GM18858 (cell line): ENCODE measurements at regions not wholly inside any gene's neighbourhood (a gene's known extent, or its start where the extent isn't known, plus 50 kb on each side); places are given as distances from the start of the nearest gene placed in this dataset.

Source experiments
- ATAC-seq: cut with Tn5 transposase; IDR thresholded peaks from one replicate; pipeline ENCODE4 v1.9.1; 2021; ENCODE audit not compliant: unreplicated experiment

DNA sequence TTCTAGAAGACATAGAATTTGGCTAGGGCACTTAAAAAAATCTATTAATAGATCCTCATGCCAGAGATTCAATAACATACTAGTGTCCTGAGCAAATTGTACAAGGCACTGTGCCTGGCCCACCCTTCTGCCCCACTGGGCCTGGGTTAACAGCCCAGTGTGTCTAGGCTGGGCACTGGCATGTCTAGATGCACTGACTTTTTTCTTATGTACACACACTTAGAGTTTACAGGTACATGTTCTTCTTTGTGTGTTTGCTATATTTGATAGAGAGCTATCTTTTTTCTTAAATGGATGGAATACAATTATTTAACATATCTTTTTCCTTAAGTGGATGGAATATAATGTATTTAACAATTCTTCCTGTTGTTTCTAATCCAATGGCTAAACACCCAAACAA is 241.5 kb downstream of the AUH start:
- no peak for ATAC-seq

DNA sequence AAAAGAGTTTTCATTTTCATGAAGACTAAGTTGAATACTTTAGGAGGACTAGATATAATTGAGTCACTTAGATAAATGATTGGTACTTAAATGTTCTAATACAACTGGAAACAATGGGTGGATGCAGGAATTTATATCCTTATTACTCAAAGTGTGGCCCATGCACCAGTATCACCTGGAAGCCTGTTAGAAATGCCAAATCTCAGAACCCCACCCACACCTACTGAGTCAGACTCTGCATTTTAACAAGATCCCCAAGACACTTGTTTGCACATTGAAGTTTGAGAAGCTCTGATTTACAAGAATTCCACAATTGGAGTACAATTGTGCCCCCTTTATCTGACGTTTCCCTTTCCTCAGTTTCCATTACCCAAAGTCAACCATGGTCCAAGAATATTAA is 239.0 kb downstream of the AUH start:
- no peak for ATAC-seq

DNA sequence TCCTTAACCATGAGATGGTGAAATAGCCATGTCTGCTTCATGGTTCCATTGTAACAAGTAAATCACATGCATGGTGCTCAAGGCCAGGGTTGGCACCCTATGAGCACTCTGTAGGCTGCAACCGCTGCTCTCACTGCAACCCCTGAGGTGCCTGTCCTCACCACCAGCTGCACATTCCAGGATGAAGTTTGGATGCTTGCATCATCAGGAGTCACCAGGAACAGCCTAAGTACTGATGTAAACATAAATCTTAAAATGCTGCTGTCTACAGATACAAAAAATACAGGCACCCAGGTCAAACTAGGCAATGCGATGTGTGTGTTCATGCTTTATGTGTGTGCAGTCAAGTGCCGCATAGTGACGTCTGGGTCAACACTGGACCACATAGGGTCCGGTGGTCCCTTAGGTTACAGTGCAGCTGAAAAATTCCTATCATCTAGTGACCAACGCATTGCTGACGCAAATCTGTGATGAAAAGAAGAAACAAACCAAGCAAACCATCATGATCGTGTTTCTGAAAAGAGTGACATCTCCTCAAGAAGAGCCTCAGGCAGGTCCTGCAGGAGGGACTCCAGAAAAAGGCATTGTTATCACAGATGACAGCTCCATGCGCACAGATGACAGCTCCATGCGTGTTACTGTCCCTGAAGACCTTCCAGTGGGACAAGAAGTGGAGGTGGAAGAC is 234.8 kb downstream of the AUH start:
- ATAC-seq, result no peak

DNA sequence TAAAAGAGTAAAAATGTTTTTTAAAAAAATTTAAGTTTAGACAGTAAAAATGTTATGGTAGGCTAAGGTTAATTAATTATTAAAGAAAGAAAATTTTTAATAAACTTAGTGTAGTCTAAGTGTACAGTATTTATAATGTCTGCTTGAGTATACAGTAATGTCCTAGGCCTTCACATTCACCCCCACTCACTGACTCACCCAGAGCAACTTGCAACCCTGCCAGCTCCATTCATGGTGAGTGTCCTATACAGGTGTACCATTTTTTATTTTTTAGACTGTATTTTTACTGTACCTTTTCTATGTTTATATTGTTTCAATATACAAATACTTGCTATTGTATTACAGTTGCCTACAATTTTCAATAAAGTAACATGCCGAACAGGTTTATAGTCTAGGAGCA is 234.1 kb downstream of the AUH start:
- no peak for ATAC-seq

DNA sequence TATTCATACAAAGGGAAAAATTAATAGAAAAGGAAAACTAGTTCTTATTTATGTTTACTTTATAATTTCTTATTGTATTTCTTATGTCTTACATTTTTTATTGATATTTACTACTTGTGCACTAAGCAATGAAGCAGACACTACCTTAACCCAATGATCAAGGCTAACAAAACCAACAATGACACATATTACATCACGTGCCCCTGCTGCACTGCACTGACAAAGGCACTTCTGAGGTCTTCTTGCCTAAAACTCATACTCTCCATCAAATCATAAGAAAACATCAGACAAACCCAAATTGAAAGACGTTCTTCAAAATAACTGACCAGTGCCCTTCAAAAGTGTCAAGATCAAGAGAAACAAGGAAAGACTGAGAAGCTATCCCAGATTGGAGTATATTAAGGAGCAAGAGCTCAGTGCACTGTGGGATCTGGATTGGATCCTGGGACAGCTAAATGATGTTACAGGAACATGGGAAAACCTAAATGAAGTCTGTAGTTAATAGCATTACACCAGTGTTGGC is 230.9 kb downstream of the AUH start:
- ATAC-seq, result no peak

DNA sequence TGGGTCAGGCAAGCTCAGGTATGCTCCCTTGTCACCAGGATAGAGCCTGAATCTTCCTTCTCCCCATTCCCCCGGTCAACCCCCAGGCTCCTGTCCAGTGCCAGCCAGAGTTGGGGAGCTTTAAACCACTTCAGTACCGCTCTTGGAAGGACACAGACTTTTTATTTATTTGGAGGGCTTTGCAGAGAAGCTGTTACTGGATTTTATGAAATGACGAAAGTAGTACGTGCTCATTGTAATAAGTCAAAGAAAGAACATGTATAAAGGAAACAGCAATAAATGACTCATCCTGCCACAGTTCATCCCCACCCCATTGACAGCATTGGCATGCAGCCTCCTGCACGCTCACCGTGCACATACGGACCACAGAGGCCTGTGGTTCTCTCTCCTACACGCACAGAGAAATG is 230.3 kb downstream of the AUH start:
- no peak for ATAC-seq

DNA sequence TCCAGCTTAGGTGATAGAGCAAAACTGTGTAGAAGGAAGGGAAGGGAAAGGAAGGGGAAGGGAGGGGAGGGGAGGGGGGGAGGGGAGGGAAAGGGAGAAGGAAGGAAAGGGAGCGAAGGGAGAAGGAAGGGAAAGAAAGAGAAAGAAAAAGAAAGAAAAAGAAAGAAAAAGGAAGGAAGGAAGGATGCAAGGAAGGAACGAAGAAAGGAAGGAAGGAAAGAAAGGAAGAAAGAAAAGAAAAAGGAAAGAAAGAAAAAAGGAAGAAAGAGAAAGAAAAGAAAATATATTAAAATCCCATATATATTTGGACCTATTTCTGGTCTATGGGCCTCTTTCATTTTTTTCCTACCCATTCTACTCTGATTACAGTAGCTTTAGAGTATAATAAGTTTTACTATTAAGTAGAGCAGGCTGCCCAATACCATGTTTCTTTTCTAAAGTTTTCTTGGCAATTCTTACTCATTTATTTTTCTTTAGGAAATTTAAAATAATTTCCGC is 229.1 kb downstream of the AUH start:
- no peak for ATAC-seq

DNA sequence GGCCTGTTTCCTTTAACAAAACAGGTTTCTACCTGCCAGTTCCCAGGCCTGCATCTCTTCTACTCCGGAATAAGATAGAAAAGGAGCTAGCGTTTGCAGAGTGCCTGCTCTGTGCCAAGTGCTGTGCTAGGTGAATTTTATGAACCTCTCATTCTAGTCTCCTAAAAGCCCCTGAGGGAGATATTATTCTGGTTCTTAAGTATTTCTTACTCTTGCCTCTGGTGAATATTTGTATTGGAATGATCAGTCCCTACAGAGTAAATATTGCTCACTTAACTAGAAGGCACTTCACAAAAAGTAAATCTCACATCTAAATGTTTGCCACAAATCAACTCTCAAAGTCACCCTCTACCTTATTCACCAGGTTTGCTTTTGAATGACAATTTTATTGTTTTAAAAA is 227.1 kb downstream of the AUH start:
- no peak for ATAC-seq

DNA sequence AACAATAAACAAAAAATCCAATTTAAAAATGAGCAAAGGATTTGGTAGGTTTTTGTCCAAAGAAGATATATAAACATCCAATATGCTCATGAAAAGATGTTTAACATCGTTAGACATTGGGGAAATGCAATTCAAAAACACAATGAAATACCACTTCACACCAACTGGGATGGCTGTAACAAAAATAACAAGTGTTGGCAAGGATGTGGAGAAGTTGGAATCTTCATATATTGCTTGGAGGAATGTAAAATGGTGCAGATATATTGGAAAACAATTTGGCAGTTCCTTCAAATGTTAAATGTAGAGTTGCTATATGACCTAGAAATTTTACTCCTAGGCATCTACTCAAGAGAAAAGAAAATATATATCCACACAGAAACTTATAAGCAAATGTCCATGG is 224.3 kb downstream of the AUH start:
- no peak for ATAC-seq

DNA sequence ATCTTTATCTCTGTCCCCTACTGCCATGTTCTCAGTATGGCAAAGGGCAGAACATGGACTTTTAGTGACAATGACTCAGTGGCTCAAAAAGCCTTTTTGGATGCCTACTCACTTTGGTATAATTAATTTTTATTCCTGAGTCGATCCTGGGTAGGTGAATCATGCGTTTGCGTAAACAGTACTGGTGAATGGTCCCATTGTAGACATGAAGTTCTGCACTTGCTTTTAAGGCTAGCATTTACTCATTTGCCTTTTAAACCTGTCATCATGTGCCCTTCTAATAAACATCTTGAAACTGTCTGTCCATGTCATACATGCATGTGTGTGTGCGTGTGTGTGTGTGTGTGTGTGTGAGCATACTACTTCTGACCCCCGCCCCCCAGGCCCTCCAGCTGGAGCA is 223.0 kb downstream of the AUH start:
- ATAC-seq, result no peak

DNA sequence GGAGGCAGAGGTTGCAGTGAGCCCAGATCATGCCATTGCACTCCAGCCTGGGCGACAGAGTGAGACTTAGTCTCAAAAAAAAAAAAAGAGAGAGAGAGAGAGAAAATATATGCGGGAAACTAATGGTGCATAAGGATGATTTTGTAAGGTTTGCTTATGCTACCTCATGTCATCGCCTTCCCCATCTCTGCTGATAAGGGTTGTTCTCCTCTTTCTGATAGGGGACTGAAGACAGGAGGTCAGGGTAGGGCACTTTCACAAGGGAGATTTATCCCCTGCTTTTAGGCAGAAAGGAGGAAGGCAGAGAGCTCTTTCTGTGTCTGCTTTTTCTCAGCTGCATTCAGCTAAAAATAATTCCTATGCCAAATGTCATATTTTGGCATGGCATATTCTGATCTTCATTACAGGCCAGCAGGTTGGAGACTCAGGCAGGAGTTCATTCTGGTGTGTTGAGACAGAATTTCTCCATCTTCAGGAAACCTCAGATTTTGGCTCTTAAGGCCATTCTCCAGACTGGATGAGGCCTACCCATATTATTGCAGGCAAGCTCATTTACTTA is 220.2 kb downstream of the AUH start:
- ATAC-seq, result no peak

DNA sequence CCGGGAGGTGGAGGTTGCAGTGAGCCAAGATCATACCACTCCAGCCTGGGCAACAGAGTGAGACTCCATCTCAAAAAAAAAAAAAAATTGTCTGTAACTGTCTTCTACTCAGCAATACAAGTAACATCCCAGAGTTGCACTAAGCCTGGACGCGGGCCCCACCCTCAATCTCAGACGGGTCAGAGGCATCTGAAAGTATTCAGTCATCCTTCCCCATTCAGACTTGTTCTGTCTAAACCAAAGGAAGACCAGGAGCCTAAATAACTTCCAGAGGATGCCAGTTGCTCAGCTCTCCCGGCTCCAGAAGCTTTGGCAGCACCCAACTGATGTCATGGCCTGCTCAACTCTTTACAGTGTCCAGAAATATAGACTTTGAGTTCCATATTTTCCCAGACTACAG is 218.6 kb downstream of the AUH start:
- no peak for ATAC-seq

DNA sequence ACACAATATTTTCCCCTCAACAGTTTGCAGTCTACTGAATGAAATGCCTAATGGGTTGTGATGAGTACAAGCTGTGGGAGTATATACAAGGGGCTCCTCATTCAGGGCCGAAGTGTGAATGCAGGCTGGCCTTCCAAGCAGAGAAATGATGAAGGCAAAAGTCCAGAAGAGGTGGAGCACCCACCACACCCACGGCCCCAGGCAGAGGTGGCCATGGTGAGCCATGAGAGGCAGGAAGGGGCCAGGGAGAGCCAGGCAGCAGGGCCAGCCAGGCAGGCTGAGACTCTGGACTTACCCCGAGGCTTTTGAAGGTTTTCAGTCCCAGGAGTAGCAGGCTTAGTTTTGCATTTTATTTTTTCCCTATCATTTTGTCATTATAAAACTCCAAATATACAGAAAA is 218.1 kb downstream of the AUH start:
- no peak for ATAC-seq

DNA sequence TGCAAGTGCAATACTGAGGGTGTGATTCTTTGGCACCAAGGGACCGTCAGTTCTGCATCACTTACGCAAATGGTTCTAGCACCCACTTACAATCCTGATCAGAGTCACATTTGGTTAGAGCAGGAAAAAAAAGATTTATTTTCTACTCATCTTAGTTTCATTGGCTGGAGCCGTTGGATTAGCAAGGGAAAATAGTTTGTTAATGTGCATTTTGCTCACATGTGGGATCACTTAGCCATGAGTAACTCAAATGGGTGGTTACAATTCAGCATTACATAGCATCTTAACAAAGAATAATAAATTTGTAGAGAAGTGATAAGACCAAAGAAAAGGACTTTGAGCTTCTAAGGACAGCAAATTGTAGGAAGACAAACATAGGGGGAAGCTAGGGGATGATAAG is 216.9 kb downstream of the AUH start:
- no peak for ATAC-seq

DNA sequence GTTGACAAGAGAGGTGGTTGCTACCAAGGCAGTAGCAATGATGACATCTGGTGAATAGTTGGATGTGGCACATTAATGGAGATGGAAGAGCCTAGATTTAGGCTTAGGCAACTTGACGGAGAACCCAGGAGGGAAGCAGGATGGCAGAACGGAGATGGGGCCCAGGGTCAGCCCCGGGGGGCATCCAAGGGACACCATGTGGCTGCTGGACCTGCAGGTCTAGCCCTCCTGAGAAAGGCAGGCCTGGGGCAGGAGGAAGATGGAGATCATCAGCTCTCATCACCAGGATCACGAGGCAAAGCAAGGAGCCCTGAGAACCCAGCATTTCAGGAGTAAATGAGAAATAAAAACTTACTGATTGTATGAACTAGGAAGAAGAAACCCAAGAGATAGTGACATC is 216.2 kb downstream of the AUH start:
- ATAC-seq, result no peak

DNA sequence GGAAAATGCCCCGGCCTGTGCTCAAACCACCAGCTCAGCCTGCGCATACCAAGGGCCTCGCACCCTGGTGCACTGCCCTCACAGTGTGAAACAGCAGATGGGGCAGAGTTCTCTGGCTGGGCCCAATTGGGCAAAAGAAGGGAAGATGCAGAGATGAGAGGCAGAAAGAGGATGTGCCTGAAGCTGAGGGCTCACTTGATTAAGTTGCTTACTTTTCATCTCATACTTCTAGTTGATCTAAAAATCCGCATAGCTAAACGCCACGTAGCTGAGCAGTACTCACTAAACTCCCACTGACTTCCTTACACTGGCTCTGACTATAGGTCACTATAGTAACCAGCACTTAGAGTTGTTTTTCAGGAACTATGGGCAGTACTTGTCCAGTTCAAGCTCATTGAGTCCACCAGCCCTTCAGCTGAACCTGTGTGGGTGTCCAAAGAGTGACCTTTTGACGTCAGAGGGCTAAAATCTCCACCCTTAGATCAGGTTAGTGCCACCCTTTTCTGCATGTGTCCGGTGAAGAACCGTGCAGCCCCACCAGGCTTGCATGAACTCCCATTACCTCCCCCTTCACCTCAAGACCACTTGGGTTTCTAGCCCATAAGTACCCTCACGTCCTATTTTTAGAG is 215.2 kb downstream of the AUH start:
- ATAC-seq, result no peak

DNA sequence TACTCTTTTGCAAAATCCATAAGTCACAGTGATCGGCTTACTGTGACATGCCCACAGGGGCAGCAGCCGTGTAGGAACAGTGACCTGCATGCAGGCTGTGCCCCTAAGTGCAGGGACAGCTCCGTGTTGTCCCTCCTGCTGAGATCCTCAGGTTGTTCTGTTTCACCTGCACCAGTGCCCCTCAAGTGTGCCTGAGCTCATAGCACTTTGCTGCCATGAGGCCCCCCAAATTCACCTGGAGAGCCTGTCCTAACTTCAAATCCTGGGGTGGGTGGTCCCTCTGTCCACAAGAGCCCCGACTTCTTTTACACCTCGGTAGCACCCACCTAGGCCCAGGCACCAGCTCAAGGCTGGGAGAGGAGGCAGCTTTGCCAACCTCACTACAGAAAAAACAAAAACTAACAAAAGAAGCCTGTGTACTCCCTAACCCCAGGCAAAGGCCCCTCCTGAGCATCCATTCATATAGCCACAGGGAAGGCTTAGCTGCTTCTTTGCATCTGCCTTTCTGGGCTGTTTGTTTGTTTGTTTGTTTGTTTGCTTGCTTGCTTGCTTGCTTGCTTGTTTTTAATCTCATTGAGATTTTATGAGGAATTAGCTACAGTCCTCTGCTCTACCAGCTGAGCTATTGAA is 214.5 kb downstream of the AUH start:
- ATAC-seq, result no peak

DNA sequence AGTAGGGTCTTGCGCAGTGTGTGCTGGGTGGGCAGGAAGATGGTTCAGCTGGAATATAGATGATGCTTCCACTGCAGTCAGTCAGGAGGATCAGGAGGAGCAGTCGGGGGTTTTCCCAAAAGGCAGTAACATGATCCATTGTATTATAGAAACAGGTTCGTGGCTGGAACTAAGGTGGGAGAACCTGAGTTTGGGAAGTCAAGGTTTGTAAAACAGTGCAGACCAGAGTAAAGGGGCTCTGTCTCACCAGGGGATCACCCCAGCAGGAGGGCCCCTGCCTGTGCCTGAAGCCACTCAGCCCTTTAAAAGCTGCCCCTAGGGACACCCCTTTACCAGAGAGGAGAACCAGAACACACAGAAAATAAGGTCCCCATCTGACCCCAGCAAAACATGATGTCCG is 213.4 kb downstream of the AUH start:
- no peak for ATAC-seq

DNA sequence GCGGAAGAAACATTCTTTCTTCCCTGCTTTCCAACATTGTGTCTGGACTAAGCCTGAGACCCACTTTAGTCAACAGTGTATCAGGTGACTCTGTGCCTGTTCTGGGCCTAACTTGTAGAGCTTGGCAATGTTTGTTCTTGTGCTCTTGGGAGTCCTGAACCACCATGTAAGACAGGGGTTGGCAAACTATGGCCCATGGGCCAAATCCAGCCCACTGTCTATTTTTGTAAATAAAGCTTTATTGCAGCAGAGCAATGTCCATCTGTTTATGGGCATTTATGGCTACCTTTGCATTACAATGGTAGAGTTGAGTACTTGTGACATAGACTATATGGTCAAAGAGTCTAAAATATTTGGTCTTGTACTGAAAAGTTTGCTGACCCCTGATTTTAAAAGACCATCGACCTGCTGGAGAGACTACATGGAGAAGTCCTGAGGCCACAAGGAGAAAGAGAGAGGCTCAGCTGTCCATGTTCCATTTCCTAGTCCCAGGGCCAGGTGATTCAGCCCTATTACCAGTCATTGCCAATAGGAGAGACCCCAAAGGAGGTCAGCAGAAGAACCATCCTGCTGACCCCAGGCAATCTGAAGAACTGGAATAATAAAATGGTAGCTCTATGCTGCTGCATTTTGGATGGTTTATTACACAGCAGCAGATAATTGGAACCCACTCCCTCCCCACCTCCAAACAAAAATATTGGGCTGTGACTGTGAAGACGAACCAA is 211.3 kb downstream of the AUH start:
- no peak for ATAC-seq

DNA sequence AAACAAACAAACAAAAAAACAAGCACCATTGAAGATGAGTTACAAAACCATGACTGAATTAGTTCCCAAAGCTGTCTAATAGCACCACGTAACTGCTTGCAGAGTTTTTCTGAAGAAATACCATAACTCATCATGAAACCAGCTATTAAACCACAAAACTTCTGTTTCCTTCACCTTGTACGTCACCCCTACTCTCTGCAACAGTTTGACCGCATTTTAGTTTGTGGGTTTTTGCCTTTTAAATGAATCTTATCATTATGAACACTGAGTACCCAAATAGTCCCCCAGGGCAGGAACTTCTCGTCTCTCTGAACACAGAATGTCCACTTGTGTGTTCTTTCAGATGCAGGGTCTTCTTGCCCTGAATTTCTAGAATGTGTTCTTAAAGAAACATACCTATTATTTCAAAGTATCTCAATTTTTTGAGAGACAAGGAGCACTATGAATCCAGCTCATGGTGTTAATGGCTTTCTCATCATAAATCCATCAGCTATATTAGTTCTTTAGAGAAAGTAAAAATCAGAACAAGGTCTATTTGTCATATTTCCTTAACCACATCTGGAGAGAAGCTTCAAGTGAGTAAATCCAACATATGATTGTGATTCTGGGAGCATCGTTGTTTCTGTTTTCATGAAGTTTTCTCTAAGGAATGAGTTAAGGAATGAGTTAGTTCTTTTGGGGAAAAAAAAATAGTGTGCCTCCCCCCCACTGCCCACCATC is 210.6 kb downstream of the AUH start:
- peak; percentile 72 for ATAC-seq

DNA sequence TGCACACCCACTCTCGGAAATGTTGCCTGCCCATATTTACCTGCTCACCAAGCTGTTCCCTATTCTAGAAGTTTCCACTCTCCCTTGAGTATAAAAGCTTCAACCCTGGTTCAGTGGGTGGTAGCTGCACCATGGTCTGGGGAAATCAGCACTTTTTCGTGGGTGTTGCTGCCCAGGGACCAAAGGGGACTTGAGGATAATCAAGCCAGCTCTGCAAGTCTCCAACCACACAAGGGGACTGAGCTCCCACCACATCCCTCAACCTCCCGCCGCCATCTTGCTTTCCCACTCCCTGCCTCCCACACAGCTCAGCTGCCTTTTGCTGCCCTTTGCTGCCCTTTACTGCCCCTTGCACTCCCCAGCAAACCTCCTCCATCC is 210.0 kb downstream of the AUH start:
- ATAC-seq, result no peak
